Gastrocnemius medialis (tissue), 4 donors: ENCODE measurements at regions not wholly inside any gene's neighbourhood (a gene's known extent, or its start where the extent isn't known, plus 50 kb on each side); places are given as distances from the start of the nearest gene placed in this dataset.

ENCODE experiments used
- ATAC-seq, 2 donors: fragments of 150-250 bp; one replicate each; pipeline ENCODE4 v1.9.1; 2016
- DNase-seq, 2 donors: peaks; one replicate each; pipeline ENCODE4 v3.0.0-alpha.2; 2019
- H3K27ac ChIP-seq, 4 donors: fragments of 200-600 bp; sonication (generic); 1 replicate in 1 of 4; 2 replicates in 3 of 4; pipeline ENCODE4 v1.5.1; 2016 to 2018; ENCODE audit warnings: mild to moderate bottlenecking in 2 of 4, moderate library complexity in 1 of 4
- H3K27me3 ChIP-seq, 3 donors: fragments of 200-600 bp; sonication (generic) in 2 of 3; 1 replicate in 1 of 3; 2 replicates in 2 of 3; pipeline versions ENCODE4 v1.5.1 to v1.6.0; 2016 to 2019; ENCODE audit warnings: mild to moderate bottlenecking in 1 of 3, moderate library complexity in 1 of 3
- H3K36me3 ChIP-seq, 2 donors: fragments of 200-600 bp; sonication (generic) in 1 of 2; one replicate each; pipeline ENCODE4 v1.5.1; 2017 to 2018
- H3K4me1 ChIP-seq, 2 donors: fragments of 200-600 bp; sonication (generic) in 1 of 2; one replicate each; pipeline ENCODE4 v1.5.1; 2016 to 2017; ENCODE audit warnings: mild to moderate bottlenecking in 2 of 2
- H3K4me3 ChIP-seq, 4 donors: fragments of 200-600 bp; sonication (generic) in 3 of 4; 1 replicate in 1 of 4; 2 replicates in 3 of 4; pipeline ENCODE4 v1.5.1; 2016 to 2019; ENCODE audit warnings: mild to moderate bottlenecking in 2 of 4
- H3K9me3 ChIP-seq, 3 donors: fragments of 200-600 bp; sonication (generic) in 2 of 3; 1 replicate in 1 of 3; 2 replicates in 2 of 3; pipeline ENCODE4 v1.5.1; 2016 to 2019
- CTCF ChIP-seq, 5 experiments: fragments of 450-650 bp in 3 of 5; fragments of 200-600 bp in 2 of 5; sonication (generic) in 2 of 5; IDR thresholded peaks in 4 of 5; conservative IDR thresholded peaks in 1 of 5; 1 replicate in 4 of 5; 2 replicates in 1 of 5; pipeline ENCODE4 v1.5.1; 2016 to 2019; ENCODE audit warnings: antibody characterized with exemption in 5 of 5, mild to moderate bottlenecking in 3 of 5, moderate library complexity in 3 of 5
- POLR2A ChIP-seq, 2 donors: fragments of 450-650 bp; IDR thresholded peaks; one replicate each; pipeline ENCODE4 v1.6.1; 2017; ENCODE audit warnings: antibody characterized with exemption in 2 of 2, mild to moderate bottlenecking in 2 of 2, moderate library complexity in 2 of 2
- in situ Hi-C, 4 donors: fragments of 200-750 bp; cut with MboI; loops; one replicate each; pipeline versions ENCODE4 v1.15.0 to v1.8.0; 2017; ENCODE audit warnings: low sequenced_read_pairs in 4 of 4
- intact Hi-C: fragments of 100-400 bp; cut with DNase I; formaldehyde crosslinking; loops from one replicate; pipeline ENCODE4 v1.15.1; 2023; ENCODE audit warnings: low total_unique reads

- Histone ChIP-seq H3K9me3 (peaks cover 0 to 6% (median 0%) of the 10 kb centered on the region in 3 donors), H3K4me1 (no peaks in the 10 kb centered on the region), H3K27me3 (no peaks in the 10 kb centered on the region), H3K27ac (no peak overlapping the region), H3K4me3 (no peak overlapping the region), H3K36me3 (no peaks in the 10 kb centered on the region)
- intact Hi-C loops (no loop called here), in situ Hi-C loops (no loop called here)
- DNase-seq (no peak), ATAC-seq (no peak)
- TF ChIP-seq POLR2A (IDR thresholded peaks at IDR 0.05) = no peak
- no peak for TF ChIP-seq CTCF (IDR thresholded peaks at IDR 0.05 in 4 of 5, conservative IDR thresholded peaks at IDR 0.05 in 1 of 5)
Observed at GRCh38 chr5:4229414-4230292, 634.0 kb downstream of the IRX1 start.

- intact Hi-C loops = no loop called here
- TF ChIP-seq CTCF (IDR thresholded peaks at IDR 0.05 in 4 of 5, conservative IDR thresholded peaks at IDR 0.05 in 1 of 5) = no peak
- TF ChIP-seq POLR2A (IDR thresholded peaks at IDR 0.05) = no peak
- H3K4me3 ChIP-seq = no peak overlapping the region
- no peaks in the 10 kb centered on the region for H3K4me1 ChIP-seq
- H3K27ac ChIP-seq = no peak overlapping the region
- in situ Hi-C loops = no loop called here
- no peak for DNase-seq
- ATAC-seq = no peak
- H3K9me3 ChIP-seq = peaks cover 0 to 7% (median 0%) of the 10 kb centered on the region in 3 donors
- no peaks in the 10 kb centered on the region for H3K27me3 ChIP-seq
- H3K36me3 ChIP-seq = no peaks in the 10 kb centered on the region
Observed at GRCh38 chr5:4230471-4230785, 634.8 kb downstream of the IRX1 start.

- intact Hi-C loops = no loop called here
Observed at GRCh38 chr5:4230786-4231641, 635.4 kb downstream of the IRX1 start.

GRCh38 chr5:4232084-4232483 is 636.5 kb downstream of the IRX1 start:
- TF ChIP-seq POLR2A (IDR thresholded peaks at IDR 0.05) (no peak), CTCF (IDR thresholded peaks at IDR 0.05 in 4 of 5, conservative IDR thresholded peaks at IDR 0.05 in 1 of 5) (no peak)
- in situ Hi-C loops = no loop called here
- Histone ChIP-seq H3K27ac (no peak overlapping the region), H3K4me3 (no peak overlapping the region), H3K4me1 (no peaks in the 10 kb centered on the region), H3K9me3 (peaks cover 0 to 7% (median 0%) of the 10 kb centered on the region in 3 donors), H3K27me3 (no peaks in the 10 kb centered on the region), H3K36me3 (no peaks in the 10 kb centered on the region)
- no peak for ATAC-seq
- DNase-seq = no peak
- intact Hi-C loops = no loop called here

More at GRCh38 chr5:4230786-4231641, 635.4 kb downstream of the IRX1 start:
- Histone ChIP-seq H3K27me3 (no peaks in the 10 kb centered on the region), H3K4me3 (no peak overlapping the region), H3K36me3 (no peaks in the 10 kb centered on the region), H3K27ac (no peak overlapping the region), H3K9me3 (peaks cover 0 to 7% (median 0%) of the 10 kb centered on the region in 3 donors), H3K4me1 (no peaks in the 10 kb centered on the region)
- ATAC-seq = no peak
- no peak for DNase-seq
- no peak for TF ChIP-seq POLR2A (IDR thresholded peaks at IDR 0.05)
- TF ChIP-seq CTCF (IDR thresholded peaks at IDR 0.05 in 4 of 5, conservative IDR thresholded peaks at IDR 0.05 in 1 of 5) = no peak
- in situ Hi-C loops = no loop called here
